Muscle of leg (tissue), 3 donors: ENCODE measurements at regions not wholly inside any gene's neighbourhood (a gene's known extent, or its start where the extent isn't known, plus 50 kb on each side); places are given as distances from the start of the nearest gene placed in this dataset.
"Not testable (repeated sequence)": the region's sequence is repeated elsewhere in the genome, so short reads cannot be mapped to it uniquely, and the experiment has no call there.

Source experiments
- DNase-seq: peaks from one replicate; pipeline ENCODE4 v3.0.0; 2013
- H3K27ac ChIP-seq: one replicate; pipeline ENCODE4 v1.5.1; 2013; ENCODE audit warnings: mild to moderate bottlenecking, low read length, control low read depth
- H3K27me3 ChIP-seq: one replicate; pipeline ENCODE4 v1.6.1; 2013; ENCODE audit warnings: low read length; ENCODE audit not compliant: control insufficient read depth, insufficient read depth
- H3K36me3 ChIP-seq: one replicate; pipeline ENCODE4 v1.6.1; 2013; ENCODE audit warnings: low read length; ENCODE audit not compliant: control insufficient read depth, insufficient read depth
- H3K4me1 ChIP-seq: one replicate; pipeline ENCODE4 v1.6.1; 2013; ENCODE audit warnings: low read length; ENCODE audit not compliant: control insufficient read depth, insufficient read depth
- H3K4me3 ChIP-seq: one replicate; pipeline ENCODE4 v1.5.1; 2013; ENCODE audit warnings: low read length, control low read depth
- H3K9me3 ChIP-seq: replicated peaks from 2 replicates; pipeline ENCODE4 v1.6.1; 2013; ENCODE audit warnings: low read depth, low read length; ENCODE audit not compliant: control insufficient read depth
- WGBS: methylation state at CpG from one replicate; pipeline ENCODE4 v1.1.5; 2013; ENCODE audit warnings: missing lambda C conversion rate; ENCODE audit not compliant: insufficient coverage; 5-methylcytosine and 5-hydroxymethylcytosine counted together

DNA sequence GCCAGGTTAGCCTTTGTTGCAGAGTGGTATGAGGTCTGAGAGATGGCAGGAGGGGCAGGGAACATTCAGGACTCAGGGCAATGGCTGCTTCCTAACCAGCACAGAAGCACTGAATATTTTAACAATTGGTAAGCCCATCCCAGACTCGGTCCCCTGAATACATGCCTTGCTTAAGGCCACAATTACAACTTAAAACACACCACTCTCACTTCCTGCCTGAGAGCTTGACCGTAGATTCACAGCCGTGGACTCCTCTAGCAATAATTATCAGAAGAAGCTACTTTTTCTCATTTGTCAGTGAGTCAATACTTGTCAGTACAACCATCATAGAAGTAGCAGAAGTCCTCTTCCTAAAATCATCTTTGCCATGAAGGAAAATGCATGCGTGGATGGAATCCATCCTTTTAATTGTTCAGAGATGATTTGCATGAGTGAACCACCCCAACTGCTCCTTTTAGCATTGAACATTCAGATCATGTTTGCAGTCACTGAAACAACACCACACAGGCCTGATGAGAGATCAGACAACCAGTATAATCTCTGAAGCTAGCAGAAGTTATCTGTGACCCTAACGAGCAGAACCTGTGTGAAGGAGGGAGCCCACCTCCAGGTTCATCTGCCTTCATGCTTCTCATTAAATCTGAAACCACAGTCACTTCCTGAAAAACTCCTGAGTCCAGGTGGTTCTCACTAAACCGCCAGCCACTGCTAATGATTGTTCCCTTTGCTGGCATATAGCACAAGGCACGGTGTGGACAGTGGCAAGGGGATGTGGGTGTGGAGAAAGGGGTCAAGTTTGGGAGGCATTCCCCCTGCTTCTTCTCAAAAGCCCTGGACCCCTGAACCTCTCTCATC, 333.9 kb upstream of the CNR1 start:
- DNase-seq, result no peak
- no peaks in the 10 kb centered on the region for H3K4me1 ChIP-seq
- H3K4me3 ChIP-seq, result no peak overlapping the region
- WGBS, result 75% methylated on average over 4 of the region's 7 CpGs
- H3K27me3 ChIP-seq, result no peaks in the 10 kb centered on the region
- H3K9me3 ChIP-seq, result no peaks in the 10 kb centered on the region
- no peak overlapping the region for H3K27ac ChIP-seq
- H3K36me3 ChIP-seq, result no peaks in the 10 kb centered on the region

DNA sequence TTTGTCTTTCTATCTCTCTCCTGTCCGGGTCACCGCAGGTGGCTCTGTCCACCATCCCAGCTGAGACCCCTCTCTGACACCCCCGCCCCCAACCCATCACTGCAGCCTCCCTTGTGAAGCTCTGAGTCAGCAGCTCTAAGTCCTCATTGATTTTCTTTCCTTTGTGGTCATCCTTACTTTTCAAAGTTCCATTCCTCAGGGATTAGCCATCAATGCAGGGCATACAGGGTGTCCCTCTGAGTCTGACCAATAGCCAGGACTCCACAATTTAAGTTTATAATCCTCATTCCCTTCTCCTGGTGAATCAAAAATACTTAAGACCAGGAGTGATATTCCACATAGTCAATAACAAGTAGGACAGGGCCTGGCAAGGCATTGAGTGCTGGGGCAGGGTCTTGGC, 333.3 kb upstream of the CNR1 start:
- Histone ChIP-seq H3K27ac (no peak overlapping the region), H3K4me1 (no peaks in the 10 kb centered on the region), H3K4me3 (no peak overlapping the region), H3K9me3 (no peaks in the 10 kb centered on the region), H3K27me3 (no peaks in the 10 kb centered on the region), H3K36me3 (no peaks in the 10 kb centered on the region)
- no peak for DNase-seq
- whole genome bisulfite sequencing, result 90% methylated on average over 3 of the region's 3 CpGs

DNA sequence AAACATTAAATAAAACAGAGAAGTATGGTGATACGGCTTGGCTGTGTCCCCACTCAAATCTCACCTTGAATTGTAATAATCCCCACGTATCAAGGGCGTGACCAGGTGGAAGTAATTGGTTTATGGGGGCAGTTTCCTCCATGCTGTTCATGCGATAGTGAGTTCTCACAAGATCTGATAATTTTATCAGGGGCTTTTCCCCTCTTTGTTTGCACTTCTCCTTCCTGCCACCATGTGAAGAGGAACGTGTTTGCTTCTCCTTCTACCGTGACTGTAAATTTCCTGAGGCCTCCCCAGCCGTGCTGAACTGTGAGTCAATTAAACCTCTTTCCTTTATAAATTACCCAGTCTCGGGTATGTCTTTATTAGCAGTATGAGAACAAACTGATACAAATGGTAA, 331.3 kb upstream of the CNR1 start:
- H3K4me3 ChIP-seq, H3K27ac ChIP-seq, H3K4me1 ChIP-seq, H3K36me3 ChIP-seq, DNase-seq, H3K9me3 ChIP-seq, H3K27me3 ChIP-seq: not testable (repeated sequence)
- WGBS, result no CpG with 5 or more reads among the region's 8 CpGs

DNA sequence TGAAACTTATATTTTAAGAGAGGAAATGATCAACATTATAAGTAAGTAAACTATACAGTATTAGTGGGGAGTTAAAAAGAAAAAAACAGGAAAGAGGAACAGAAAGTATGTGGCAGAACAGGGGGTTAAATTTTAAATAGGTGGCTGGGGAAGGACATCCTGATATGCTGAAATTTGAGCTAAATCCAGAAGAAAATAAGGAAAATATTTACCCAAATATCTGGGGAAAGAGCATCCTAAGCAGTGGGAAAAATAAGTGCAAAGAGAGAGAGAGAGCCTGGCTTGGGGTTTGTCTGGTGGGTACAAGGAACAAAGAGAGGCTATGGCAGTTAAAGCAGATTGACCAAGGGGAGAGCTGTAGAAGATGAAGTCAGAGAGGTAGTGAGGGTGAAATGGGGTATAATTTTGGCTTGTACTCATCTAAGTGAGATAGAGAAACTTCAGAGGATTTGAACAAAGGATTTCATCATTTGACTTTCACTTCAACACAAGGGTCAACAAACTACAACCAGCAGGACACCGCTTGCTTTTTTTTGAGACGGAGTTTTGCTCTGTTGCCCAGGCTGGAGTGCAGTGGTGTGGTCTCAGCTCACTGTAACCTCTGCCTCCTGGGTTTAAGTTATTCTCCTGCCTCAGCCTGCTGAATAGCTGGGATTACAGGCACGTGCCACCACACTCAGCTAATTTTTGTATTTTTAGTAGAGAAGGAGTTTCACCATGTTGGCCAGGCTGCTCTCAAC, 328.4 kb upstream of the CNR1 start:
- WGBS, result 80% methylated on average over 1 of the region's 3 CpGs
- H3K4me1 ChIP-seq, result no peaks in the 10 kb centered on the region
- H3K9me3 ChIP-seq, result no peaks in the 10 kb centered on the region
- H3K27ac ChIP-seq, result no peak overlapping the region
- no peak overlapping the region for H3K4me3 ChIP-seq
- no peaks in the 10 kb centered on the region for H3K27me3 ChIP-seq
- H3K36me3 ChIP-seq, result no peaks in the 10 kb centered on the region
- DNase-seq, result no peak

DNA sequence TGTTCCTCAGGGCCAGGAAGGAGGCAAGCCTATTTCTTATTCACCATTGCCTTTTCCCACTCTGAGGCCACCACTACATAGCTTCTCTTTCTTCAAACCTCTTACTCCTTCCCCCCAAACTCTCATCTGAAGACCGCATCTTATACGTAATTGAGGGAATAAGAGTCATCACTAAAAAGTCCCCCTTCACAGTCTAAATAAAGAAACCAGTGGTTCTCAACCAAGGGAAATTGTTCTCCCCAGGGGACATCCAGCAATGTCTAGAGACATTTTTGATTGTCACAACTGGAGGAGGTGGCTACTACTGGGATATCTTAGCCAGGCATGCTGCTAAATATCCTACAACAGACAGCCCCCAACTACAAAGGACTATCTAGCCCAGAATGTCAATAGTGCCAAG, 327.6 kb upstream of the CNR1 start:
- H3K27me3 ChIP-seq, result no peaks in the 10 kb centered on the region
- DNase-seq, result no peak
- no peak overlapping the region for H3K4me3 ChIP-seq
- no CpG with 5 or more reads among the region's 2 CpGs for WGBS
- no peaks in the 10 kb centered on the region for H3K4me1 ChIP-seq
- H3K9me3 ChIP-seq, result no peaks in the 10 kb centered on the region
- H3K36me3 ChIP-seq, result no peaks in the 10 kb centered on the region
- H3K27ac ChIP-seq, result no peak overlapping the region

DNA sequence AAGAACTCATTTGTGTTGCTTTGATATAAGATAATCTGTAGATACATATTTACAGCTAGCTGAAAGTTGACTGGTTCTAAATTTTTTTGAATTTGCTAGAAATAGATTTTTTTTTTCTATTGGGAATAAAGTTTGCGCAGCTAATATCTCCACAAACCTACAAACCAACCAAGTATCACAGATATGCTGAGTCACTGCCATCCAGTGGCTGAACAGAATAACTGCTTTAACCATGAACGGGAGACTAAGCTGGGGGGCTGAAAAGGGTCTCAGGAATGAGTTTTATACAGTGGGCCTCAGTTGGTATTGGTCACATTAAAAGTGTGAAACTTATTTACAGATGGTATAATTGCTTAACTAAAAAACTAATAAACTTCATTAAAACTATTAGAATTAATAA, 326.7 kb upstream of the CNR1 start:
- no CpG with 5 or more reads among the region's 2 CpGs for WGBS
- H3K9me3 ChIP-seq, result no peaks in the 10 kb centered on the region
- no peak overlapping the region for H3K4me3 ChIP-seq
- no peaks in the 10 kb centered on the region for H3K27me3 ChIP-seq
- no peaks in the 10 kb centered on the region for H3K4me1 ChIP-seq
- no peak overlapping the region for H3K27ac ChIP-seq
- DNase-seq, result no peak
- H3K36me3 ChIP-seq, result no peaks in the 10 kb centered on the region

- Histone ChIP-seq H3K9me3 (no peaks in the 10 kb centered on the region), H3K4me3 (no peak overlapping the region), H3K27me3 (no peaks in the 10 kb centered on the region), H3K27ac (no peak overlapping the region), H3K36me3 (no peaks in the 10 kb centered on the region), H3K4me1 (no peaks in the 10 kb centered on the region)
- WGBS, result no CpG with 5 or more reads among the region's 2 CpGs
- no peak for DNase-seq
Observed at GRCh38 chr6:88492241-88492640, 326.1 kb upstream of the CNR1 start.

GRCh38 chr6:88491266-88491880, 325.2 kb upstream of the CNR1 start:
- WGBS, result 83% methylated on average over 1 of the region's 4 CpGs
- Histone ChIP-seq H3K27me3 (no peaks in the 10 kb centered on the region), H3K9me3 (no peaks in the 10 kb centered on the region), H3K4me3 (no peak overlapping the region), H3K27ac (no peak overlapping the region), H3K4me1 (no peaks in the 10 kb centered on the region), H3K36me3 (no peaks in the 10 kb centered on the region)
- no peak for DNase-seq

- no peaks in the 10 kb centered on the region for H3K4me1 ChIP-seq
- no peaks in the 10 kb centered on the region for H3K36me3 ChIP-seq
- H3K4me3 ChIP-seq, result no peak overlapping the region
- H3K9me3 ChIP-seq, result no peaks in the 10 kb centered on the region
- DNase-seq, result no peak
- no peaks in the 10 kb centered on the region for H3K27me3 ChIP-seq
- no CpG with 5 or more reads among the region's 2 CpGs for WGBS
- no peak overlapping the region for H3K27ac ChIP-seq
Observed at GRCh38 chr6:88490908-88491264, 324.7 kb upstream of the CNR1 start.

DNA sequence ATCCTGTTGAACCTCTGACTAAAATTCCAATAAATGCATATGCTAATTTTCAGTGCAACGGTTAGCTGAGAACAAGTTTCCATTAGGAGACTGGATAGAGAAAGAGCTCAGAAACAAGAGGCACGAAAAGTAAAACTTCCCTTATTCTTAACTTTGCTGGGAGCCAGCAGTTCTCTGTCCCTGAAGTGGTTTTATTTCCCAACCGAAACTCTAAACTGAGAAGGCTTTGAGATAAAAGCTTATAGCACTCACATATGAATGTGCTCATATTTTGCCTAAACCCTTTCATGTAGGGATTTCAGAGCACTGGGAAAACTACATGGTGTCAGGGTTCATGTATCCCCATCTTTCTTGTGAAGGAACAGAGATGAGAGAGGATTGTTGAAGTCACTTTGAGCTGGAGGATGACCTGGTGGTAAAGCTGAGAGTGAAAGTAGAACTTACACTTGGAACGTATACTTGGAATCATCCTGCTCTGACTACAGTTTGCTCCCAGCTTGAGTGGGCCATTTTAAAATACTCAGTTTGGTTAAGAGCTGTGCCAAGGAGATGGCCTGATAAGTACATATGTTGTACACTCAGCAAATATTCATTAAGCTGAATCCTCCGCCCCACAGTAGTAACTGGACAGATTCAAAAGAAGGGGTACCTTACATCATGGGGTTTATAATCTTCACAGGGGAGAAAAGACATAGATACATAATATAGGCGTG, 324.2 kb upstream of the CNR1 start:
- H3K27ac ChIP-seq, result no peak overlapping the region
- no peak for DNase-seq

More for the DNA sequence above, 324.2 kb upstream of the CNR1 start:
- no peaks in the 10 kb centered on the region for H3K27me3 ChIP-seq
- no peaks in the 10 kb centered on the region for H3K36me3 ChIP-seq
- WGBS, result 40% methylated on average over 1 of the region's 6 CpGs
- no peaks in the 10 kb centered on the region for H3K4me1 ChIP-seq
- no peak overlapping the region for H3K4me3 ChIP-seq
- no peaks in the 10 kb centered on the region for H3K9me3 ChIP-seq
